Right renal pelvis (tissue), 4 donors: ENCODE measurements at regions not wholly inside any gene's neighbourhood (a gene's known extent, or its start where the extent isn't known, plus 50 kb on each side); places are given as distances from the start of the nearest gene placed in this dataset.
"Not testable (repeated sequence)": the region's sequence is repeated elsewhere in the genome, so short reads cannot be mapped to it uniquely, and the experiment has no call there.

Experiments used
- DNase-seq, 4 donors: peaks; one replicate each; pipeline ENCODE4 v3.0.0-alpha.2; 2013; ENCODE audit warnings: low read depth in 4 of 4, low spot score in 3 of 4, missing footprints in 1 of 4

DNA sequence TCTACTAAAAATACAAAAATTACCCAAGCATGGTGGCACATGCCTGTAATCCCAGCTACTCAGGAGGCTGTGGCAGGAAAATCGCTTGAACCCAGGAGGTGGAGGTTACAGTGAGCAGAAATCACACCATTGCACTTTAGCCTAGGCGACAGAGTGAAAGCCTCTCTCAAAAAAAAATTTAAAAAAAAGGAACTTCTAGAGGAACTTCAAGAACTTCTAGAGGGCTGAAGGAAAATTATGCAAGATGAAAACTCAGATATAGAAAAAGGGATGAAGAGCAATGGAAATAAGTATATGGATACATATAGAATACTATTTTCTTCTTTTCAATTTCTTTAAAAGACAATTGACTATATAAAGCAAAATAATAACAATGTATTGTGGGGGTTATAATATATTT lies 51.2 kb upstream of the PRR5 start:
- no peak for DNase-seq

DNA sequence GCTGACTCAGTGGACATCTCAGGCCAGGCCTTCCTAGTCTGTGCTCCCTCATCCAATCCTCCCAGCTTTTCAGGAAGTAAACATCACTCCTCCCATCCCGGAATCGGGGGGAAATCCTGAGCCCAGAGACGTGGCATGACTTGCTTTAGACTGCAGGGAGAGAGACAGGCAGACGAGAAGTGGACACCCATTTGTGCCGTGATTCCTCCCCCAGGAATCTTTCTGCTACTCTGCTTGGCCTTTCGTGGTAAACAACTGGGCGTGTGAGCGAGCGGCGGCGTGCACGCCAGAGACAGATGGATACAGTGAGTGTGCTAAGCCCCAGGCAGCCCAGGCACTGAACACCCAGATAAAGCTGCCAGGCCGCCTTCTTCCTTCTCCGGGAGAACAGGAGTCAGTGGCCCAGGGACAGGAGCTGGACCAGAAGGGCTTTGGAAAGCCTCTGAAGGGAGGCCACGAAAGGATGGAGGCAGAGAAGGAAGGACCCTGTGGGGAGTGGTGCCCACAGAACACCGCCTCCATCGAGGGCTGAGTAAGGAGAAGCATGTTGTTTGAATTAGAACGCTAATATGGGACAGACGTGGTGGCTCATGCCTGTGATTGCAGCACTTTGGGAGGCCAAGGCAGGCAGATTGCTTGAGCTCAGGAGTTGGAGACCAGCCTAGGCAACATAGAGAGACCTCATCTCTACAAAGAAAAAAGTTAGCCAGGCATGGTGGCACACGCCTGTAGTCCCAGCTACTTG lies 53.0 kb upstream of the PRR5 start:
- DNase-seq, result no peak

- DNase-seq, result no peak
Observed at GRCh38 chr22:44648085-44648820, 53.8 kb upstream of the PRR5 start.

DNA sequence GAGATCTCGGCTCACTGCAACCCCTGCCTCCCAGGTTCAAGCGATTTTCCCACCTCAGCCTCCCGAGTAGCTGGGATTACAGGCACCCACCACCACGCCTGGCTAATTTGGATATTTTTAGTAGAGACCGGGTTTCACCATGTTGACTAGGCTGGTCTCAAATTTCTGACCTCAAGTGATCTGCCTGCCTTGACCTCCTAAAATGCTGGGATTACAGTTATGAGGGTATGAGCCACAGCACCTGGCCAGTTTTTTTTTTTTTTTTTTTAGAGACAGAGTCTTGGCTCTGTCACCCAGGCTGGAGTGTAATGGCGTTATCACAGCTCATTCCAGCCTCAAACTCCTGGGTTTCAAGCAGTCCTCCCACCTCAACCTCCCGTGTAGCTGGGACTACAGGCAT lies 54.9 kb upstream of the PRR5 start:
- DNase-seq, result no peak

DNA sequence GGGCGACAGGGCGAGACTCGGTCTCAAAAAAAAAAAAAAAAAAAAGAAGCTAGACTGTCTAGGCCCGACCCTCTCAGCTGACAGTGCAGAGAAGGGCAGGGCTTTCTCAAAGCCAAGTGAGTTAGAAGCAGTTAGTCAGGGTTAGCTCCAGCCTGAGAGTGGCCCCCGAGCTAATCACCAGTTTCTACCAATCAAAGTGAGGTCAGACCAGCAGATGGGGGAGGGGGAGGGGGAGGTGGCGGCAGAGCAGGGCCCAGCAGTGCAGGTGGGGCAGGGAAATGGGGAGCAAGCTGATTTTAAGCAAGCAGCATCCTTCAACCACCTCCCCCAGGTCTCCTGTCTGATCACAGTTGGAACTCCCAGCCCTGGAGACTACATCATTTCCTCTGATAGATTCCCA lies 55.3 kb upstream of the PRR5 start:
- DNase-seq, result no peak

GRCh38 chr22:44646141-44646540 lies 55.9 kb upstream of the PRR5 start:
- DNase-seq, result no peak

DNA sequence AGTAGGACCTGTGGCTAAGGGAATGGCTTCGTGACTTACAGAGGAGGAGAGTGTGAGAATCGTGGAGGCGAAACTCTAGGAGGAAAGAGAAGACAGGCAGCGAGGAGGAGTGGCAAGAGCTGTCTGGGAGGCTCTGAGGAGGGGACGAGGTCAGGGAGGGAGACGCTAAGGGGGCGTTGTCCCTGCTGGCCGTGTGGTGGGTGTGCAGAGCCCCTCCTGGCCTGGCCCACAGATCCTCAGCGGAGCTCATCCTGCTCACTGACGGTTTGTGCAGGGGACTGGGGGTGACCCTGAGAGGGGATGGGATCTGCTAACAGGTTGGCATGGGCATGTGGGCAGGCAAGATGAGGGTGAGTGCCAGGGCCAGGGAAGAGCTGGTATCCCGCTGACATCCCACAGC lies 56.5 kb upstream of the PRR5 start:
- DNase-seq, result no peak

DNA sequence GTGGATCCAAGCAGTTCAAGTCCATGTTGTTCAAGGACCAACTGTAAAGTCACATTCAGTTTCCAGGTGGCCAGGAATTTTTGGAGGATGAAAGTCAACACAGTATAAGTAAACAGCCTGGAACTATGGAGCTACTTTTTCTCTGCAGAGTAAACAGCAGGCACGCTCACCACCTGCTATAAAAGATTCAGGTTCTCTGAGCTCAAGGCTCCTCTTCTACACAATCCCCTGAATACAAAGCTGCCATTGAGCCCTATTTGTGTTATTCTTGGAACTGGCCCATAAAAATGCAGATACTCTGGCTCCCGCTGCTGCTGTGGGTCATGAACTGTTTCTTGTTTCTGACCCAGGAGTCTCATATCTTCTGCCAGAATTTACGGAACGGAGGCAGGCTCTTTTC lies 56.9 kb upstream of the PRR5 start:
- DNase-seq, result no peak

DNA sequence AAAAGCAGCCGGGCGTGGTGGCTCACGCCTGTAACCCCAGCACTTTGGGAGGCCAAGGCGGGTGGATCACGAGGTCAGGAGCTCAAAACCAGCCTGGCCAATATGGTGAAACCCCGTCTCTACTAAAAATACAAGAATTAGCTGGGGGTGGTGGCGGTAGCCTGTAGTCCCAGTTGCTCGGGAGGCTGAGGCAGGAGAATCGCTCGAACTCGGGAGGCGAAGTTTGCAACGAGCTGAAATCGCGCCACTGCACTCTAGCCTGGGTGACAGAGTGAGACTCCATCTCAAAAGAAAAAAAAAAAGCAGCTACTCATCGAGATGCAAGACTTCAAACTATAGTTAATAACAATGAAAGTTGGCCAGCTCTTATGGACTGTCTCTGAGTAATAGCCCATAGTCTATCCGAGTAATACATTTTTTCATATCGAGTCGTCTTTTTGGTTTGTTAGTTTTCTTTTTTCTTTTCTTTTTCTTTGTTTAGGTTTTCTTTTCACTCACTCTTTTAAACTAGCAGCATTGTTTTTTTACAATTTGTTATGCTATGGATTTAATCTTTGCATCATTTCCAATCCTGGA lies 58.4 kb upstream of the PRR5 start:
- DNase-seq, result not testable (repeated sequence)

DNA sequence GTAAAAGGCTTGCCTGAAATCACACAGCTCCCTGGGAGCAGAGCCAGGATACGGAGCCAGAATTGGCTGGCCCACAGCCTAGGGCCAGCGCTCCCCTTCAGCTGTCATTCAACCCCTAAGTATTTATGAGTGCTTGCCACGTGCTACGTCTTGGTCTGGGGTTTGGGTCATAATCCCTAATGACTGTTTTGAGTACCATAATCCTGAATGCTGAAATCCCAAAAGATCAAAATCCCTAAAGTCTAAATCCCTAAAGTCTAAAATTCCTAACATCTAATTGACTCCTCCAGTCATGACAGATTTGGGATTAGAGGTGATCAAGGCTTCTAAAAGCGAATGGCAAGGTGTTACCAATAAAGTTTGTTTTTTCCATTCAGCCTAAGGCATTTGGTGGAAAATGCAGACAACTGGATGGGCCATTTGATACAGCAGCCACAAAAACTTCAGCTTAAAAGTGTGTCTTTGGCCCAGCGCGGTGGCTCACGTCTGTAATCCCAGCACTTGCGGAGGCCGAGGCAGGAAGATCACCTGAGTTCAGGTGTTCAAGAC lies 59.8 kb upstream of the PRR5 start:
- DNase-seq, result no peak

GRCh38 chr22:44640618-44641155 lies 61.3 kb upstream of the PRR5 start:
- no peak for DNase-seq

- no peak for DNase-seq
Observed at GRCh38 chr22:44639891-44640617, 62.0 kb upstream of the PRR5 start.

DNA sequence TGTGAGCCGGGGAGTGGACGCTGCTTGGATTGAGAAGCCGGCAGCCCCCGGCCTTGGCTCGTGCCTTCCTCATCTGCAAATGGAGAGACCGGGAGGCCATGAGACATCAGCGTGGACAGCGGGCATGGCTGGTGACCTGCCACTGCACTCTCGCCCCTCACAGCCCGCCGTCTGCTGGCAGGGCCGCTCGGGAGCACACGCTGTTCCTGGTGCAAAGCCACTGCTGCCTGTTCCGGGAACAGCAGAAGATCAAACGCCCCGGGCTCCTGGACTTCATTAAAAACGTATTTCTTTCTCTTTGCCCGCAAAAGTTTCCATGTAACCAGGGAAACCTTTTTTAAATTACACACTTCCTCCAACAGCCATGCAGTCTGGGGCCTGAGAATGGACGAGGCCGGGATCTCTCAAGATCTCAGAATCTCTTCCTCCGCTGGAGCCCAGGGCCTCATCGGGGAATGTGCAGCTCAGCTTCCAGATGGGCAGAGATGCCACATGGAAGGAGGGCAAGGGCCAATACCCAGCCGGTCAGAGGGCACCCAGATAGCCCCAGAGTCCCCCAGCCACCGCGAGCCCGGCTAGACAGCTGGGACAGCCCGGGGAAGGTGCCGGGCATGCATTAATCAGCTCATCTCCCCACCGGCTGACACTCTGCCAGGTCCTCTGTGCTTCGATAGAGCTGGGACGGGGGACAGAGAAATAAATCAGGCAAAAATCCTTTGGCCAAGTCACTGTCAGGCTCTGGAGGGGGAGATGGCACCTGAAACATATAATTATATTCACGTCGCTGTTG lies 62.8 kb upstream of the PRR5 start:
- no peak for DNase-seq

DNA sequence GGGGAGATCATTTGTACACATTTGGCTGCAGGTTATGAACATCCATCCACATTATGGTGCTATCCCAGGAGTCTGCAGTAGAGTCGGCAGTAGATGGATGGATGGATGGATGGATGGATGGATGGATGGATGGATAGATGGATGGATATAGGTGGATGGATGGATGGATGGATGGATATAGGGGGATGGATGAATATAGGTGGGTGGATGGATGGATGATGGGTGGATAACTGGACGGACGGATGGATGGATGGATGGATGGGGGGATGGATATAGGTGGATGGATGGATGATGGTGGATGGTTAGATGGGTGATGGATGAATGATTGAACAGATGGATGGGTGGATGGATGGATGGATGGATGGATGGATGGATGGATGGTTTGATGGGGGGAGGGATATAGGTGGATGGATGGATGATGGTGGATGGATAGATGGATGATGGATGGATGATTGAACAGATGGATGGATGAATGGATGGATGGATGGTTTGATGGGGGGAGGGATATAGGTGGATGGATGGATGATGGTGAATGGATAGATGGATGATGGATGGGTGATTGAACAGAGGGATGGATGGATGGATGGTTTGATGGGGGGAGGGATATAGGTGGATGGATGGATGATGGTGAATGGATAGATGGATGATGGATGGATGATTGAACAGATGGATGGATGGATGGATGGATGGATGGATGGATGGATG lies 65.3 kb upstream of the PRR5 start:
- not testable (repeated sequence) for DNase-seq

DNA sequence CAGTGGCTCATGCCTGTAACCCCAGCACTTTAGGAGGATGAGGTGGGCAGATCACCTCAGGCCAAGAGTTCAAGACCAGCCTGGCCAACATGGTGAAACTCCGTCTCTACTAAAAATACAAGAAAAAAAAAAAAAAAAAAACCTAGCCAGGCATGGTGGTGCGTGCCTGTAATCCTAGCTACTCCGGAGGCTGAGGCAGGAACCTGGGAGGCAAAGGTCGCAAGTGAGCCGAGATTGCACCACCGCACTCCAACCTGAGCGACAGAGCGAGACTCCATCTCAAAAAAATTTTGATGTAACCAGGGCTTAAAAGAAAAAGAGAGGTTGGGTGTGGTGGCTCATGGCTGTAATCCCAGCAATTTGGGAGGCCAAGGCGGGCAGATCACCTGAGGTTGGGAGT lies 66.4 kb upstream of the PRR5 start:
- not testable (repeated sequence) for DNase-seq

DNA sequence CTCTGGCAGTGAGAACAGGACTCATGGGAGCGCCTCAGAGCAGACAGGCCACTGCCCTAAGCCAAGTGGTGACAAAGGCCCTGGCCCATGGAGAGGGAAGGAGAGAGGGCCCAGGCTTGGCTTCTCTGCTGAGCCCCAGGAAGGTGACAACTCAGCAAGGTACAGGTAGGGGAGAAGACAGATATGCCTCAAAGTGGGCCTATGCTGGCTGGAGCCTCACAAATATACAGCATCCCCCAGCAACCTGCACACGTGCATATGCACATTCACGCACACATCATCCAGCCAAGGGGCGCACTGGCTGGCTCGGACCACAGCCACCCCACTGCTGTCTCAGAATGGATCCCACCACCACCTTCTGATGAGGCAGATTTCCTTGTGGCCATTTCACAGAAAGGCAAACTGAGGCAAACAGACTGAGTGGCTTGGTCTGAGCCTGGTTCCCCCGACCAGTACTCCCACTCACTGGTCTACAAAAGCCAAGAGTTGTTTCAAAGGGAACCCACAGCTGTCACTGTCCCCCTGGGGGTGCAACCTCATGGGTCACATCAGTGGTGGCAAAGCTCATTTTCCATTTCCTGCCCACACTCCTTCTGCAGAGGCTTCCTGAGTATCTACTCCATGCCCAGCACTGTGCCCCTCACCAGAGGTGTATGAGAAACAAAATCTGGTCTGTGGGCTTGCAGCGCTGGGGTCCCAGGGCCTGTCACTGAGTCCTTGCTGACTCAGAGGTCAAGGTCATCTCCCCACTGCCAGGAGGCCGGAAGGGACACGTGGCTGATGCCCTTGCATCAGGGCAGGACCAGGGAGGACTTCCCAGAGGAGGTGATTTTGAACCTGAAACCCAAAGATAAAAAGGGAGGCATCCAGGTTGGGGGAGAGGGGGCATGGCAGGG lies 67.3 kb upstream of the PRR5 start:
- DNase-seq, result no peak

- DNase-seq, result no peak
Observed at GRCh38 chr22:44633647-44634046, 68.4 kb upstream of the PRR5 start.
